ENCODE measurements at regions not wholly inside any gene's neighbourhood (a gene's known extent, or its start where the extent isn't known, plus 50 kb on each side); places are given as distances from the start of the nearest gene placed in this dataset.

DNA sequence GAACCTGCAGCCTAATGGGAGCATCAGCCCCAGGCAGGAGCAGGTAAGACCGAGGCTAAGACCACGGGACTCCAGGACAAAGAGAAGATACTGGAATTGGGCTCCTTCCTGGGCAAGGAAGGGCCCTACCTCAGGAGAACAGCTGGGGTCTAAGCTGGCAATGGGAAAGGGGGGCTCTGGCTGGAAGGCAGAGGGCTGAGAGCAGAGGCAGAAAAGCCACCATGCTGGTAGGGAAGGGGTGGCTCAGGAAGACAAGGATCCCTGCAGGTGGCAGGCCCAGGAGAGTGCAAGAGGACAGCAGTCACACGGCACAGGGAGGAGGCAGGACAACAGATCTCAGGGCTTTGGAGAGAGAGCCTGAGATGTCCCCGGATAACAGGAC is 203.5 kb downstream of the NDUFA10 start:
- BruUV-seq (replicated peaks) = no TSS peak
- POLR2A ChIA-PET = no interaction called here
- no peak overlapping the region for H2AFZ ChIP-seq (ENCODE audit: low read depth, low read length)
- WGBS (ENCODE audit: insufficient coverage, low coverage, missing lambda C conversion rate) = 0% methylated on average over 3 of the region's 4 CpGs
- no peak overlapping the region for H3K9ac ChIP-seq (ENCODE audit: insufficient read depth in 1 of 2, low read depth in 2 of 2, low read length in 2 of 2)
- in situ Hi-C loops (cut with MboI) = no loop called here
- no peaks in the 10 kb centered on the region; a peak in 2 of 5 replicates for H3K4me1 ChIP-seq (replicated peaks in 1 of 2; ENCODE audit: control insufficient read depth in 2 of 2, insufficient read depth in 2 of 2, low read length in 2 of 2)
- no peak overlapping the region for H3K4me3 ChIP-seq
- no peaks in the 10 kb centered on the region for H3K79me2 ChIP-seq (ENCODE audit: control insufficient read depth, insufficient read depth, low read length)
- no peaks in the 10 kb centered on the region for H3K9me1 ChIP-seq (ENCODE audit: control insufficient read depth, insufficient read depth, low read length)
- H3K4me2 ChIP-seq (ENCODE audit: insufficient read depth, low read length) = no peak overlapping the region
- H3K36me3 ChIP-seq (ENCODE audit: control insufficient read depth, insufficient read depth, low read length) = no peaks in the 10 kb centered on the region
- no peak for DNase-seq (ENCODE audit: extremely low read depth in 1 of 4, low spot score in 3 of 4)
- H4K20me1 ChIP-seq (replicated peaks; ENCODE audit: control insufficient read depth, insufficient read depth, low read length) = no peaks in the 10 kb centered on the region
- no peaks in the 10 kb centered on the region for H3K9me3 ChIP-seq (replicated peaks; ENCODE audit: control insufficient read depth, insufficient read depth, low read depth, low read length)
- CTCF ChIA-PET (ENCODE audit: low intra/inter-chr PET ratio) = no interaction called here
- intact Hi-C loops (cut with micrococcal nuclease) = no loop called here
- no peak for FAIRE-seq
- ATAC-seq = no peak
- H3K27me3 ChIP-seq (ENCODE audit: control insufficient read depth in 2 of 2, insufficient read depth in 2 of 2, low read length in 2 of 2) = peaks cover 0 to 54% of the 10 kb centered on the region in 2 experiments; a peak in 3 of 5 replicates
- no peak overlapping the region for H3K27ac ChIP-seq (ENCODE audit: extremely low read depth, low read depth, low read length)
- TF ChIP-seq MECOM (CRISPR knock-in tag; IDR thresholded peaks at IDR 0.05) = no peak

- DNase-seq (ENCODE audit: extremely low read depth in 1 of 4, low spot score in 3 of 4) (no peak), ATAC-seq (no peak), FAIRE-seq (no peak)
- no TSS peak for BruUV-seq (replicated peaks)
- Histone ChIP-seq H3K4me1 (replicated peaks in 1 of 2; ENCODE audit: control insufficient read depth in 2 of 2, insufficient read depth in 2 of 2, low read length in 2 of 2) (no peaks in the 10 kb centered on the region; a peak in 2 of 5 replicates), H3K4me2 (ENCODE audit: insufficient read depth, low read length) (no peak overlapping the region), H3K79me2 (ENCODE audit: control insufficient read depth, insufficient read depth, low read length) (no peaks in the 10 kb centered on the region), H3K27ac (ENCODE audit: extremely low read depth, low read depth, low read length) (no peak overlapping the region), H4K20me1 (replicated peaks; ENCODE audit: control insufficient read depth, insufficient read depth, low read length) (no peaks in the 10 kb centered on the region), H3K9me1 (ENCODE audit: control insufficient read depth, insufficient read depth, low read length) (no peaks in the 10 kb centered on the region), H3K4me3 (no peak overlapping the region), H3K9me3 (replicated peaks; ENCODE audit: control insufficient read depth, insufficient read depth, low read depth, low read length) (no peaks in the 10 kb centered on the region), H3K27me3 (ENCODE audit: control insufficient read depth in 2 of 2, insufficient read depth in 2 of 2, low read length in 2 of 2) (peaks cover 0 to 53% of the 10 kb centered on the region in 2 experiments; a peak in 3 of 5 replicates), H2AFZ (ENCODE audit: low read depth, low read length) (no peak overlapping the region), H3K36me3 (ENCODE audit: control insufficient read depth, insufficient read depth, low read length) (no peaks in the 10 kb centered on the region), H3K9ac (ENCODE audit: insufficient read depth in 1 of 2, low read depth in 2 of 2, low read length in 2 of 2) (no peak overlapping the region)
- in situ Hi-C loops (cut with MboI) (no loop called here), intact Hi-C loops (cut with micrococcal nuclease) (no loop called here)
- CTCF ChIA-PET (ENCODE audit: low intra/inter-chr PET ratio) = no interaction called here
- no peak for TF ChIP-seq ATF6 (CRISPR knock-in tag; IDR thresholded peaks at IDR 0.05)
- no peak for TF ChIP-seq ZBTB17 (CRISPR knock-in tag; IDR thresholded peaks at IDR 0.05)
- no peak for TF ChIP-seq SMAD1 (IDR thresholded peaks at IDR 0.05; ENCODE audit: low read depth, low read length, partially characterized antibody)
- POLR2A ChIA-PET = no interaction called here
- 4% methylated on average over 7 of the region's 16 CpGs for WGBS (ENCODE audit: insufficient coverage, low coverage, missing lambda C conversion rate)
Observed at GRCh38 chr2:239820836-239821693, 204.1 kb downstream of the NDUFA10 start.
